ENCODE measurements at regions not wholly inside any gene's neighbourhood (a gene's known extent, or its start where the extent isn't known, plus 50 kb on each side); places are given as distances from the start of the nearest gene placed in this dataset.

DNA sequence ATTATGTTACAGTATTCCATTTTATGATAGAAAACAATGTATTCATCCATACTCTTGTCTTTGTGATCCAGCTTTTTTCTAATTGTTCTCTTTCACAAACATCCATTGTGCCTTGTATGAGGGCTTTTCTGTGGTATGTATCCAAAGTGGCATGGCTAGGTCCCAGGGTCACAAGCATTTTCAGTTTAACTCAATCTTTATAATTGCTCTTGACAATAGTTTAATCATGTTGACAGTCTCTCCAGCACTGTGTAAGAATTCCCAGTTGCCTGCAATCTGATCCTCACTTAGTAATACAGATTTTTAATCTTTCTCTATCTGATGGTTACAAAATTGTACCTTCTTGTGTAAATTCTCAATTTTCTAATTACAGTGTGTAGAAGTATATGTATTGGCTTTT is 533.4 kb downstream of the NEBL start:
- peaks cover 84% of the 10 kb centered on the region for H3K9me3 Mint-ChIP-seq
- CTCF ChIA-PET = no interaction called here
- H3K27me3 Mint-ChIP-seq (ENCODE audit: low read depth) = no peaks in the 10 kb centered on the region
- DNase-seq (ENCODE audit: low spot score) (no peak), ATAC-seq (no peak)
- H3K4me3 Mint-ChIP-seq = no peak overlapping the region
- no peak overlapping the region for H3K27ac Mint-ChIP-seq
- POLR2A ChIA-PET = no interaction called here
- TF ChIP-seq, protein P1, sequence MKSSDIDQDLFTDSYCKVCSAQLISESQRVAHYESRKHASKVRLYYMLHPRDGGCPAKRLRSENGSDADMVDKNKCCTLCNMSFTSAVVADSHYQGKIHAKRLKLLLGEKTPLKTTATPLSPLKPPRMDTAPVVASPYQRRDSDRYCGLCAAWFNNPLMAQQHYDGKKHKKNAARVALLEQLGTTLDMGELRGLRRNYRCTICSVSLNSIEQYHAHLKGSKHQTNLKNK (CRISPR knock-in tag; IDR thresholded peaks at IDR 0.05) = no peak
- TF ChIP-seq, protein P2, sequence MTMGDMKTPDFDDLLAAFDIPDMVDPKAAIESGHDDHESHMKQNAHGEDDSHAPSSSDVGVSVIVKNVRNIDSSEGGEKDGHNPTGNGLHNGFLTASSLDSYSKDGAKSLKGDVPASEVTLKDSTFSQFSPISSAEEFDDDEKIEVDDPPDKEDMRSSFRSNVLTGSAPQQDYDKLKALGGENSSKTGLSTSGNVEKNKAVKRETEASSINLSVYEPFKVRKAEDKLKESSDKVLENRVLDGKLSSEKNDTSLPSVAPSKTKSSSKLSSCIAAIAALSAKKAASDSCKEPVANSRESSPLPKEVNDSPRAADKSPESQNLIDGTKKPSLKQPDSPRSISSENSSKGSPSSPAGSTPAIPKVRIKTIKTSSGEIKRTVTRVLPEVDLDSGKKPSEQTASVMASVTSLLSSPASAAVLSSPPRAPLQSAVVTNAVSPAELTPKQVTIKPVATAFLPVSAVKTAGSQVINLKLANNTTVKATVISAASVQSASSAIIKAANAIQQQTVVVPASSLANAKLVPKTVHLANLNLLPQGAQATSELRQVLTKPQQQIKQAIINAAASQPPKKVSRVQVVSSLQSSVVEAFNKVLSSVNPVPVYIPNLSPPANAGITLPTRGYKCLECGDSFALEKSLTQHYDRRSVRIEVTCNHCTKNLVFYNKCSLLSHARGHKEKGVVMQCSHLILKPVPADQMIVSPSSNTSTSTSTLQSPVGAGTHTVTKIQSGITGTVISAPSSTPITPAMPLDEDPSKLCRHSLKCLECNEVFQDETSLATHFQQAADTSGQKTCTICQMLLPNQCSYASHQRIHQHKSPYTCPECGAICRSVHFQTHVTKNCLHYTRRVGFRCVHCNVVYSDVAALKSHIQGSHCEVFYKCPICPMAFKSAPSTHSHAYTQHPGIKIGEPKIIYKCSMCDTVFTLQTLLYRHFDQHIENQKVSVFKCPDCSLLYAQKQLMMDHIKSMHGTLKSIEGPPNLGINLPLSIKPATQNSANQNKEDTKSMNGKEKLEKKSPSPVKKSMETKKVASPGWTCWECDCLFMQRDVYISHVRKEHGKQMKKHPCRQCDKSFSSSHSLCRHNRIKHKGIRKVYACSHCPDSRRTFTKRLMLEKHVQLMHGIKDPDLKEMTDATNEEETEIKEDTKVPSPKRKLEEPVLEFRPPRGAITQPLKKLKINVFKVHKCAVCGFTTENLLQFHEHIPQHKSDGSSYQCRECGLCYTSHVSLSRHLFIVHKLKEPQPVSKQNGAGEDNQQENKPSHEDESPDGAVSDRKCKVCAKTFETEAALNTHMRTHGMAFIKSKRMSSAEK (CRISPR knock-in tag; IDR thresholded peaks at IDR 0.05; ENCODE audit: borderline replicate concordance) = no peak
- TF ChIP-seq HMGA2 (CRISPR knock-in tag; IDR thresholded peaks at IDR 0.05) (no peak), GABPB1 (CRISPR knock-in tag; IDR thresholded peaks at IDR 0.05) (no peak), PRRX2 (CRISPR knock-in tag; IDR thresholded peaks at IDR 0.05) (no peak), ZNF263 (CRISPR knock-in tag; IDR thresholded peaks at IDR 0.05; ENCODE audit: low read depth) (no peak), NFATC4 (CRISPR knock-in tag; IDR thresholded peaks at IDR 0.05) (no peak), GTF2I (CRISPR knock-in tag; conservative IDR thresholded peaks at IDR 0.05) (no peak), ZNF671 (CRISPR knock-in tag; IDR thresholded peaks at IDR 0.05) (no peak), TEAD4 (CRISPR knock-in tag; IDR thresholded peaks at IDR 0.05) (no peak), SMAD4 (CRISPR knock-in tag; IDR thresholded peaks at IDR 0.05) (no peak), MYBL2 (CRISPR knock-in tag; IDR thresholded peaks at IDR 0.05) (no peak), KAT7 (CRISPR knock-in tag; IDR thresholded peaks at IDR 0.05; ENCODE audit: borderline replicate concordance) (no peak)
- TF ChIP-seq, protein P3, sequence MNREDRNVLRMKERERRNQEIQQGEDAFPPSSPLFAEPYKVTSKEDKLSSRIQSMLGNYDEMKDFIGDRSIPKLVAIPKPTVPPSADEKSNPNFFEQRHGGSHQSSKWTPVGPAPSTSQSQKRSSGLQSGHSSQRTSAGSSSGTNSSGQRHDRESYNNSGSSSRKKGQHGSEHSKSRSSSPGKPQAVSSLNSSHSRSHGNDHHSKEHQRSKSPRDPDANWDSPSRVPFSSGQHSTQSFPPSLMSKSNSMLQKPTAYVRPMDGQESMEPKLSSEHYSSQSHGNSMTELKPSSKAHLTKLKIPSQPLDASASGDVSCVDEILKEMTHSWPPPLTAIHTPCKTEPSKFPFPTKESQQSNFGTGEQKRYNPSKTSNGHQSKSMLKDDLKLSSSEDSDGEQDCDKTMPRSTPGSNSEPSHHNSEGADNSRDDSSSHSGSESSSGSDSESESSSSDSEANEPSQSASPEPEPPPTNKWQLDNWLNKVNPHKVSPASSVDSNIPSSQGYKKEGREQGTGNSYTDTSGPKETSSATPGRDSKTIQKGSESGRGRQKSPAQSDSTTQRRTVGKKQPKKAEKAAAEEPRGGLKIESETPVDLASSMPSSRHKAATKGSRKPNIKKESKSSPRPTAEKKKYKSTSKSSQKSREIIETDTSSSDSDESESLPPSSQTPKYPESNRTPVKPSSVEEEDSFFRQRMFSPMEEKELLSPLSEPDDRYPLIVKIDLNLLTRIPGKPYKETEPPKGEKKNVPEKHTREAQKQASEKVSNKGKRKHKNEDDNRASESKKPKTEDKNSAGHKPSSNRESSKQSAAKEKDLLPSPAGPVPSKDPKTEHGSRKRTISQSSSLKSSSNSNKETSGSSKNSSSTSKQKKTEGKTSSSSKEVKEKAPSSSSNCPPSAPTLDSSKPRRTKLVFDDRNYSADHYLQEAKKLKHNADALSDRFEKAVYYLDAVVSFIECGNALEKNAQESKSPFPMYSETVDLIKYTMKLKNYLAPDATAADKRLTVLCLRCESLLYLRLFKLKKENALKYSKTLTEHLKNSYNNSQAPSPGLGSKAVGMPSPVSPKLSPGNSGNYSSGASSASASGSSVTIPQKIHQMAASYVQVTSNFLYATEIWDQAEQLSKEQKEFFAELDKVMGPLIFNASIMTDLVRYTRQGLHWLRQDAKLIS (CRISPR knock-in tag; IDR thresholded peaks at IDR 0.05; ENCODE audit: borderline replicate concordance) = no peak
- TF ChIP-seq, protein P4, sequence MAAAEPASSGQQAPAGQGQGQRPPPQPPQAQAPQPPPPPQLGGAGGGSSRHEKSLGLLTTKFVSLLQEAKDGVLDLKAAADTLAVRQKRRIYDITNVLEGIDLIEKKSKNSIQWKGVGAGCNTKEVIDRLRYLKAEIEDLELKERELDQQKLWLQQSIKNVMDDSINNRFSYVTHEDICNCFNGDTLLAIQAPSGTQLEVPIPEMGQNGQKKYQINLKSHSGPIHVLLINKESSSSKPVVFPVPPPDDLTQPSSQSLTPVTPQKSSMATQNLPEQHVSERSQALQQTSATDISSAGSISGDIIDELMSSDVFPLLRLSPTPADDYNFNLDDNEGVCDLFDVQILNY (CRISPR knock-in tag; IDR thresholded peaks at IDR 0.05) = no peak
- TF ChIP-seq, protein P5, sequence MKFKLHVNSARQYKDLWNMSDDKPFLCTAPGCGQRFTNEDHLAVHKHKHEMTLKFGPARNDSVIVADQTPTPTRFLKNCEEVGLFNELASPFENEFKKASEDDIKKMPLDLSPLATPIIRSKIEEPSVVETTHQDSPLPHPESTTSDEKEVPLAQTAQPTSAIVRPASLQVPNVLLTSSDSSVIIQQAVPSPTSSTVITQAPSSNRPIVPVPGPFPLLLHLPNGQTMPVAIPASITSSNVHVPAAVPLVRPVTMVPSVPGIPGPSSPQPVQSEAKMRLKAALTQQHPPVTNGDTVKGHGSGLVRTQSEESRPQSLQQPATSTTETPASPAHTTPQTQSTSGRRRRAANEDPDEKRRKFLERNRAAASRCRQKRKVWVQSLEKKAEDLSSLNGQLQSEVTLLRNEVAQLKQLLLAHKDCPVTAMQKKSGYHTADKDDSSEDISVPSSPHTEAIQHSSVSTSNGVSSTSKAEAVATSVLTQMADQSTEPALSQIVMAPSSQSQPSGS (CRISPR knock-in tag; IDR thresholded peaks at IDR 0.05; ENCODE audit: borderline replicate concordance, low read depth) = no peak
- TF ChIP-seq, protein P6, sequence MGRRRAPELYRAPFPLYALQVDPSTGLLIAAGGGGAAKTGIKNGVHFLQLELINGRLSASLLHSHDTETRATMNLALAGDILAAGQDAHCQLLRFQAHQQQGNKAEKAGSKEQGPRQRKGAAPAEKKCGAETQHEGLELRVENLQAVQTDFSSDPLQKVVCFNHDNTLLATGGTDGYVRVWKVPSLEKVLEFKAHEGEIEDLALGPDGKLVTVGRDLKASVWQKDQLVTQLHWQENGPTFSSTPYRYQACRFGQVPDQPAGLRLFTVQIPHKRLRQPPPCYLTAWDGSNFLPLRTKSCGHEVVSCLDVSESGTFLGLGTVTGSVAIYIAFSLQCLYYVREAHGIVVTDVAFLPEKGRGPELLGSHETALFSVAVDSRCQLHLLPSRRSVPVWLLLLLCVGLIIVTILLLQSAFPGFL (CRISPR knock-in tag; IDR thresholded peaks at IDR 0.05; ENCODE audit: borderline replicate concordance) = no peak
- TF ChIP-seq, protein P7, sequence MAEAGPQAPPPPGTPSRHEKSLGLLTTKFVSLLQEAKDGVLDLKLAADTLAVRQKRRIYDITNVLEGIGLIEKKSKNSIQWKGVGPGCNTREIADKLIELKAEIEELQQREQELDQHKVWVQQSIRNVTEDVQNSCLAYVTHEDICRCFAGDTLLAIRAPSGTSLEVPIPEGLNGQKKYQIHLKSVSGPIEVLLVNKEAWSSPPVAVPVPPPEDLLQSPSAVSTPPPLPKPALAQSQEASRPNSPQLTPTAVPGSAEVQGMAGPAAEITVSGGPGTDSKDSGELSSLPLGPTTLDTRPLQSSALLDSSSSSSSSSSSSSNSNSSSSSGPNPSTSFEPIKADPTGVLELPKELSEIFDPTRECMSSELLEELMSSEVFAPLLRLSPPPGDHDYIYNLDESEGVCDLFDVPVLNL (CRISPR knock-in tag; IDR thresholded peaks at IDR 0.05; ENCODE audit: borderline replicate concordance, low read depth) = no peak
- peaks cover 71% of the 10 kb centered on the region for H3K36me3 Mint-ChIP-seq
- peaks cover 19% of the 10 kb centered on the region for H3K4me1 Mint-ChIP-seq

All from WTC11 (cell line).